ENCODE measurements at regions not wholly inside any gene's neighbourhood (a gene's known extent, or its start where the extent isn't known, plus 50 kb on each side); places are given as distances from the start of the nearest gene placed in this dataset.
A peak's percentile ranks its signal among the peaks of the same experiment; 100 is the strongest.

DNA sequence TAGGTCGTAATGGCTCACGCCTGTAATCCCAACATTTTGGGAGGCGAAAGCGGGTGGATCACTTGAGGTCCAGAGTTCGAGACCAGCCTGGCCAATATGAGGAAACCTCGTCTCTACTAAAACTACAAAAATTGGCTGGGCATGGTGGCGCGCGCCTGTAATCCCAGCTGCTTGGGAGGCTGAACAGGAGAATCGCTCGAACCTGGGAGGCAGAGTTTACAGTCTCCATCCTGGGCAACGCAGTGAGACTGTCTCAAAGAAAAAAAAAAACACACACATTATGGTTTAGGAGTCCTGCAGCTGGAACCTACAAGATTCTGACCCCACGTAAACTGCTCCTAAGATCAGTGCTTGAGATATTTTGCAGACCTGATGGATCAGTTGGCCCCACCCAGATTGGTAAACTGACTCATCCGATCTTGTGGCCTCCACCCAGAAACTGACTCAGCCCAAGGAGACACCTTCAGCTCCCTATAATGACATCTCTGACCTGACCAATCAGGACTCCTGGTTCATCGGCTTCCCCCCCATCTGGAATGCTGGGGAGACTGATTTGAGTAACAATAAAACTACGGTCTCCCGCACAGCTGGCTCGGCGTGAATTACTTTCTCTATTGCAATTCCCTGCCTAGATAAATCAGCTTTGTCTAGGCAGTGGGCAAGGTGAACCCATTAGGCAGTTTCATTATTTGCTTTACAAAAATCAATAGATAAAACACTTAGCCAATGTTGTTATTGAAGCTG lies 96.2 kb upstream of the BTN3A2 start:
- ATAC-seq (ENCODE audit: insufficient read depth, low FRiP score), result no peak
- TF ChIP-seq, protein P1, sequence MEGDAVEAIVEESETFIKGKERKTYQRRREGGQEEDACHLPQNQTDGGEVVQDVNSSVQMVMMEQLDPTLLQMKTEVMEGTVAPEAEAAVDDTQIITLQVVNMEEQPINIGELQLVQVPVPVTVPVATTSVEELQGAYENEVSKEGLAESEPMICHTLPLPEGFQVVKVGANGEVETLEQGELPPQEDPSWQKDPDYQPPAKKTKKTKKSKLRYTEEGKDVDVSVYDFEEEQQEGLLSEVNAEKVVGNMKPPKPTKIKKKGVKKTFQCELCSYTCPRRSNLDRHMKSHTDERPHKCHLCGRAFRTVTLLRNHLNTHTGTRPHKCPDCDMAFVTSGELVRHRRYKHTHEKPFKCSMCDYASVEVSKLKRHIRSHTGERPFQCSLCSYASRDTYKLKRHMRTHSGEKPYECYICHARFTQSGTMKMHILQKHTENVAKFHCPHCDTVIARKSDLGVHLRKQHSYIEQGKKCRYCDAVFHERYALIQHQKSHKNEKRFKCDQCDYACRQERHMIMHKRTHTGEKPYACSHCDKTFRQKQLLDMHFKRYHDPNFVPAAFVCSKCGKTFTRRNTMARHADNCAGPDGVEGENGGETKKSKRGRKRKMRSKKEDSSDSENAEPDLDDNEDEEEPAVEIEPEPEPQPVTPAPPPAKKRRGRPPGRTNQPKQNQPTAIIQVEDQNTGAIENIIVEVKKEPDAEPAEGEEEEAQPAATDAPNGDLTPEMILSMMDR (IDR thresholded peaks at IDR 0.05; ENCODE audit: control extremely low read depth, extremely low read depth), result no peak

DNA sequence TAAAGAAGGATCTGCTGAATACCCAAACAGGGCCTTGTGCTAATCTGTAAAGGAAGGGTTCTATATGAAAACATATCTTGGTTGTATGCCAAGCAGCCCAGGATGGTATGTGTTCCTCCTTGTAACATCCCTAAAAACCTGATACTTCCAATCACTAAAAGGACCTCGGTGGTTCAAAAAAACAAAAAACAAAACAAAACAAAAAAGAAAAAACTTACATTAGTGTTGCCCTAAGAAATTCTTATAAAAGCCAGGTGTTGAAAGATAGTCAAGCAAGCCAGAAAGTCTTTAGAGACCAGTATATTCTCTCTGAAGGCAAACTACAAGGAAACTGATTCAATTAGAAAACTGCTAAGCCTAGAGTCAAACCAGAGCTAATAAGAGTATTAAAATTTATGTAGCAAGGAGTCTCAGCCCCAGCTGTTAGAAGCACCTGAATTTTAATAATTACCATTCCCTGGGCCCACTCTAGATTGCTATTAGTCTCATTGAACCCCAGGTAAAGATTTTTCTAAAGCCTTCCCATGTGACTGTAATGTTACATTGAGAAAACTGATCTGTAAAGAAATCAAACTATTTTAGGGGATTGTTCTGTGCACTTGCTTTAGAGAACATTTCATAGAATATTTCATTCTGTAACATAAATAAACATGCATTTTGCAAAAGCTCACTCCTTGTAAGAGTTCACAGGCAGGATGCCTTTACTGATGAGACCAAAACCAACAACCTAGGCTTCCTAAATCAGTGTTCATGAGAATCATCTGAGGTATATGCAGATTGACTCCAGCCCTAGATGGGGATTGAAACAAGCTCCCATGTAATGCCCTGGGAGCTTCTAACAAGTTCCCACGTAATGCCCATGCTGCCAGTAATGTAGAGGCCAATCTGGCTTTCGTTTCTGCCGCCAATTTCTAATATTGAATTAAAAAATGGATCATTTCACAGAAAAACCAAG lies 95.2 kb upstream of the BTN3A2 start:
- Histone ChIP-seq H3K4me1 (ENCODE audit: control insufficient read depth in 5 of 5, insufficient read depth in 5 of 5, low read length in 5 of 5) (peaks cover 0 to 31% (median 0%) of the 10 kb centered on the region in 5 donors), H3K27ac (ENCODE audit: low read depth in 1 of 2, low read length in 1 of 2) (no peak overlapping the region), H3K36me3 (ENCODE audit: control insufficient read depth in 4 of 4, insufficient read depth in 4 of 4, low read length in 4 of 4) (no peaks in the 10 kb centered on the region), H3K27me3 (ENCODE audit: control insufficient read depth in 3 of 3, insufficient read depth in 3 of 3, low read length in 2 of 3) (no peaks in the 10 kb centered on the region), H3K9ac (ENCODE audit: insufficient read depth in 1 of 2, low read length in 2 of 2) (peak overlapping the region in 1 of 2 donors; percentile 86), H3K9me3 (ENCODE audit: control insufficient read depth in 4 of 4, insufficient read depth in 3 of 4, low read length in 3 of 4) (peaks cover 0 to 2% (median 0%) of the 10 kb centered on the region in 4 donors), H3K4me3 (no peak overlapping the region)
- TF ChIP-seq, protein P1 (IDR thresholded peaks at IDR 0.05; ENCODE audit: control extremely low read depth, extremely low read depth), result no peak
- peak in 2 of 3 donors; percentile 33 to 51 for DNase-seq
- 41 to 48% methylated on average over 4 of the region's 4 CpGs for WGBS, 2 donors
- ATAC-seq (ENCODE audit: insufficient read depth, low FRiP score), result no peak

More for the DNA sequence above, 96.2 kb upstream of the BTN3A2 start:
- peaks cover 0 to 2% (median 0%) of the 10 kb centered on the region in 4 donors for H3K9me3 ChIP-seq (ENCODE audit: control insufficient read depth in 4 of 4, insufficient read depth in 3 of 4, low read length in 3 of 4)
- no peak overlapping the region for H3K4me3 ChIP-seq
- no peaks in the 10 kb centered on the region for H3K36me3 ChIP-seq (ENCODE audit: control insufficient read depth in 4 of 4, insufficient read depth in 4 of 4, low read length in 4 of 4)
- no peaks in the 10 kb centered on the region for H3K27me3 ChIP-seq (ENCODE audit: control insufficient read depth in 3 of 3, insufficient read depth in 3 of 3, low read length in 2 of 3)
- H3K27ac ChIP-seq (ENCODE audit: low read depth in 1 of 2, low read length in 1 of 2), result no peak overlapping the region
- peak in 2 of 3 donors; percentile 46 to 53 for DNase-seq
- 90 to 94% methylated on average over 19 of the region's 19 CpGs for WGBS, 2 donors
- H3K4me1 ChIP-seq (ENCODE audit: control insufficient read depth in 5 of 5, insufficient read depth in 5 of 5, low read length in 5 of 5), result peaks cover 0 to 24% (median 0%) of the 10 kb centered on the region in 5 donors
- H3K9ac ChIP-seq (ENCODE audit: insufficient read depth in 1 of 2, low read length in 2 of 2), result no peak overlapping the region

DNA sequence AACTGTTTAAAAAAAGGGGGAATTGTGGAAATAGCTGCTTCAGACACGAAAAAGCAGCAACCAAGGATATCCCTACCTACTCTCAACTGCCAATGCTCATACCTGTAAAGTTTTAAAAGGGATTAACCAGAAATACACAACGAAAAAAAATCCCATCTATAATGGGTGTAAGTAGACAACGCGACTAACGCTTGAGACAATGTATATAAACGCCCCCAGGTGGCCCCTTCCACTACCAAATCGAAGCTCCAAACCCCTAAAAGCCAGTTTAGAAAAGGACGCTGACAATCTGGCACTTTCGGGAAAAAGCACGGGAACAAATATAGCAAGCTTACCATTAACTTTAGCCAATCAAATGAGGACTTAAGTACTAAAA lies 94.5 kb upstream of the BTN3A2 start:
- WGBS, 2 donors, result 15 to 28% methylated on average over 10 of the region's 10 CpGs
- peak overlapping the region; percentile 48 to 86 for H3K9ac ChIP-seq (ENCODE audit: insufficient read depth in 1 of 2, low read length in 2 of 2)
- no peaks in the 10 kb centered on the region for H3K27me3 ChIP-seq (ENCODE audit: control insufficient read depth in 3 of 3, insufficient read depth in 3 of 3, low read length in 2 of 3)
- DNase-seq (peak in 2 of 3 donors; percentile 58 to 59), ATAC-seq (ENCODE audit: insufficient read depth, low FRiP score) (no peak)
- H3K4me1 ChIP-seq (ENCODE audit: control insufficient read depth in 5 of 5, insufficient read depth in 5 of 5, low read length in 5 of 5), result peaks cover 0 to 32% (median 0%) of the 10 kb centered on the region in 5 donors
- no peak overlapping the region for H3K27ac ChIP-seq (ENCODE audit: low read depth in 1 of 2, low read length in 1 of 2)
- H3K9me3 ChIP-seq (ENCODE audit: control insufficient read depth in 4 of 4, insufficient read depth in 3 of 4, low read length in 3 of 4), result peaks cover 0 to 2% (median 0%) of the 10 kb centered on the region in 4 donors
- no peak overlapping the region for H3K4me3 ChIP-seq
- H3K36me3 ChIP-seq (ENCODE audit: control insufficient read depth in 4 of 4, insufficient read depth in 4 of 4, low read length in 4 of 4), result no peaks in the 10 kb centered on the region
- TF ChIP-seq, protein P1 (IDR thresholded peaks at IDR 0.05; ENCODE audit: control extremely low read depth, extremely low read depth), result no peak
